Activated CD8-positive, alpha-beta T cell treated with anti-CD3 and anti-CD28 coated beads, Interleukin-2, amount 10 ng/mL, durations not matched to agents 7 days and 5 days (primary cell): ENCODE measurements at regions not wholly inside any gene's neighbourhood (a gene's known extent, or its start where the extent isn't known, plus 50 kb on each side); places are given as distances from the start of the nearest gene placed in this dataset.
A peak's percentile ranks its signal among the peaks of the same experiment; 100 is the strongest.

Experiments used
- ATAC-seq: fragments of 150-1000 bp; cut with Tn5 transposase; one replicate; pipeline ENCODE4 v1.10.0; 2021; ENCODE audit warnings: moderate library complexity
- CTCF ChIA-PET: fragments of 350-600 bp; sonication (Branson Sonifier 250); formaldehyde crosslinking; loops from one replicate; lab custom pipeline; 2021; ENCODE audit warnings: antibody characterized with exemption; lab: Charles Lee
- POLR2A ChIA-PET: fragments of 350-600 bp; sonication (Branson Sonifier 250); formaldehyde crosslinking; loops from one replicate; lab custom pipeline; 2021; ENCODE audit warnings: antibody characterized with exemption; lab: Charles Lee
- DNase-seq: peaks from one replicate; pipeline ENCODE4 v3.0.0-alpha.2; 2020
- H3K27ac Mint-ChIP-seq: one replicate; pipeline ENCODE4 v1.8.0; 2021; ENCODE audit warnings: mild to moderate bottlenecking, mixed read lengths
- H3K27me3 Mint-ChIP-seq: one replicate; pipeline ENCODE4 v1.8.0; 2021; ENCODE audit warnings: low read depth, mixed read lengths
- H3K36me3 Mint-ChIP-seq: one replicate; pipeline ENCODE4 v1.8.0; 2021; ENCODE audit warnings: low read depth, mixed read lengths
- H3K4me1 Mint-ChIP-seq: one replicate; pipeline ENCODE4 v1.8.0; 2021; ENCODE audit warnings: low read depth, mixed read lengths
- H3K4me3 Mint-ChIP-seq: one replicate; pipeline ENCODE4 v1.8.0; 2021; ENCODE audit warnings: mild to moderate bottlenecking, mixed read lengths
- H3K9me3 Mint-ChIP-seq: one replicate; pipeline ENCODE4 v1.8.0; 2022; ENCODE audit warnings: mixed read lengths; ENCODE audit not compliant: insufficient read depth

DNA sequence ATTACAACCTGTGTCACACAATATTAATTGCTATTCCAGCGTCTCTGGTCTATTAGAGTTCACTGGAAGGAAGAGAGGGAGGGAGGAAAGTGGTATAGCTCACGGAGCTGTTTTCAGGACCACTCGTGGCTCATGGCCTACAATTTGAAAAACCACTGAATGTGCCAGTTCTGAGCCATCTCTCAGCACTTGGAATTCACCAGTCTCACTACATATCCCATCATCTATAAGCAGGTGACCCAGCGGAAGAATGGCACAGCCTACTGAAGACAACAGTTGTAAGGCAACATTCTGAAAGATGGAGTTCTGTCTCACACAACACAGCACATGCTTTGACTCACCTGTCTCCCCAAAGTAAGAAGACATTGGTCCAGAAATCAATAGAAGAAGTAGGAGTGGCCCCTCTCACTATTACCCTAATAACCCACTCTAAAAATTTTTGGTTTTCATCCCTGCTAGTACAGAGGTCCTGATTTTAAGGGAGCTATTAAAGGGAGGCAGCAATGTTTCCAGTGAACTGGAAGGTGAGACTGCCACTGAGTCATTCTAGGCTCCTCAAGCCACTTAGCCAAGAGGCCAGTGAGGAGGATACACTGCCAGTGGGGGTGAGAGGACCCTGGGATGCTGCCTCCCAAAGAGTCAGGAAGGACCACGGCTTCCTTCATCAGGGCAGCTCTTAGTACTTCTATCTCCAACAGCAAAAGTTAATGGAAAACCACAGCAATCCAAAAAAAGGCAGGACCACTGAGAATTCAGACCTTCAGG lies 50.0 kb upstream of the DOCK9 start:
- H3K9me3 Mint-ChIP-seq: peaks cover 11% of the 10 kb centered on the region
- no peaks in the 10 kb centered on the region for H3K27me3 Mint-ChIP-seq
- peaks cover 54% of the 10 kb centered on the region for H3K4me1 Mint-ChIP-seq
- ATAC-seq (no peak), DNase-seq (no peak)
- no peak overlapping the region for H3K4me3 Mint-ChIP-seq
- ChIA-PET CTCF (interaction anchor here (1.0 to 2.5 kb wide), 11 partner anchors 8 to 408 kb away, joined by 3 to 21 read pairs (median 5); no protein-coding TSS in a partner anchor), POLR2A (interaction anchor here (1.1 kb wide), 1 partner anchor 153 kb away, joined by 4 read pairs; no protein-coding TSS in a partner anchor)
- H3K36me3 Mint-ChIP-seq: peaks cover 24% of the 10 kb centered on the region
- H3K27ac Mint-ChIP-seq: no peak overlapping the region

DNA sequence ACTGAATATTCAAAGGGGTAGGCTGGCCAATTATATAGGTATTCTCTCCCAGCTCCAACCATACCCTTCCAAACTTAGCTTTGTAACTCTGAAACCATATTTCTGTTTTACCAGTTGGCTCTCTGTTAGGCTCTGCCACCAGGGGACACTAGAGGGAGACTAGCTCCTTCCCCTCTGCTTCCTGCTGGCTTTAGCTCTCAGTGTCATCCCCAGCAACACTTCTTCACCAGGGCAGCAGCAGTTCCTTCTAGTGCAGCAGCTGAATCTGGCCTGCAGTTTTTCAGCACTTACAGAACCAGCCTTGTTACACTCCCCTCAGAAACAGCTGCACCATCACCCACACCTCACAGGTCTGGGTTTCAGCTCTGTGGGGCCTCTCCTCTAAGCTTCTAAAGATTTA lies 51.0 kb upstream of the DOCK9 start:
- peak; percentile 81 for ATAC-seq
- no peak overlapping the region for H3K27ac Mint-ChIP-seq

DNA sequence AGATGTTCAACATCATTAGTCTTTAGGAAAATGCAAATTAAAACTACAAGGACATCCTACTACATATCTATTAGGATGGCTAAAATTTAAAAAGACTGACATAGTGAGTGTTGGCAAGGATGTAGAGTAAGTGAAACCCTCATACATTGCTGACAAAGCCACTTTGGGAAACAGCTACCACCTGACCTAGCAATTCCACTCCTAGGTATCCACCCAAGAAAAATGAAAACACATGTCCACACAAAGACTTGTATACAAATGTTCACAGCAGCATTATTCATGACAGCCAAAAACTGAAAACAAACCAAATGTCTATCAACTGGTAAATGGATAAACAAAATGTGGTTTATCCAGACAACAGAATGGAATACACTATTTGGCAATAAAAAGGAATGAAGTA lies 51.7 kb upstream of the DOCK9 start:
- Mint-ChIP-seq H3K27me3 (no peaks in the 10 kb centered on the region), H3K27ac (no peak overlapping the region), H3K36me3 (peaks cover 29% of the 10 kb centered on the region), H3K4me3 (no peak overlapping the region), H3K4me1 (peaks cover 53% of the 10 kb centered on the region), H3K9me3 (peaks cover 11% of the 10 kb centered on the region)
- ATAC-seq: no peak
- DNase-seq: no peak
- POLR2A ChIA-PET: interaction anchor here (1.1 to 1.2 kb wide), 2 partner anchors 16 to 58 kb away, joined by 3 to 6 read pairs; no protein-coding TSS in a partner anchor
- CTCF ChIA-PET: interaction anchor here (0.6 to 2.5 kb wide), 32 partner anchors 8 to 240 kb away, joined by 3 to 21 read pairs (median 4); no protein-coding TSS in a partner anchor

More for the DNA sequence above, 51.0 kb upstream of the DOCK9 start:
- Mint-ChIP-seq H3K4me1 (peaks cover 53% of the 10 kb centered on the region), H3K4me3 (no peak overlapping the region), H3K9me3 (peaks cover 11% of the 10 kb centered on the region), H3K36me3 (peaks cover 26% of the 10 kb centered on the region), H3K27me3 (no peaks in the 10 kb centered on the region)
- DNase-seq: peak; percentile 68
- ChIA-PET POLR2A (interaction anchor here (1.1 to 1.2 kb wide), 3 partner anchors 16 to 154 kb away, joined by 3 to 6 read pairs (median 4); no protein-coding TSS in a partner anchor), CTCF (interaction anchor here (0.6 to 2.5 kb wide), 44 partner anchors 9 to 407 kb away, joined by 3 to 21 read pairs (median 4); no protein-coding TSS in a partner anchor)

DNA sequence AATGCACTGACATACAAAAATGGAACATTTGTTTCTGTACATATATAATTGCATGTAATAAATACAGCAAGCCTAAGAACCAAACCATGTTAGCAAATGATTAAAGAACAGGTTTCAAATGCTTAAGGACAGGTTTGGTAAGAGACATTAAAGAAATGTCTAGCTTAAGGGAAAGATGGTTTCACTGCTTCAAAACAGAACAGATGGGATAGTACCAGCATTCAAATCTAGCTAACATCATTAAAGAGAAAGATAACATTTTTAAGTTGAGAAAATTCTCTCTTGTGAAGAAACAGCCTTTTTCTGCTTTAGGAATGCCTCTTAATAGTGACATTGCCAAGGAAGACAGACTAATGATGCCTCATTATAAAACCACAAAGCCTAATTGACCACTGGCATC lies 52.5 kb upstream of the DOCK9 start:
- POLR2A ChIA-PET: no interaction called here
- Mint-ChIP-seq H3K4me3 (no peak overlapping the region), H3K36me3 (peaks cover 34% of the 10 kb centered on the region), H3K4me1 (peaks cover 48% of the 10 kb centered on the region), H3K27ac (no peak overlapping the region), H3K27me3 (no peaks in the 10 kb centered on the region), H3K9me3 (peaks cover 11% of the 10 kb centered on the region)
- ATAC-seq: no peak
- CTCF ChIA-PET: interaction anchor here (2.0 to 2.5 kb wide), 2 partner anchors 28 to 161 kb away, joined by 6 to 8 read pairs; no protein-coding TSS in a partner anchor
- no peak for DNase-seq

- Mint-ChIP-seq H3K27me3 (no peaks in the 10 kb centered on the region), H3K4me3 (no peak overlapping the region), H3K36me3 (peaks cover 41% of the 10 kb centered on the region), H3K4me1 (peaks cover 33% of the 10 kb centered on the region), H3K9me3 (peaks cover 11% of the 10 kb centered on the region), H3K27ac (no peak overlapping the region)
- no peak for ATAC-seq
- DNase-seq: no peak
- POLR2A ChIA-PET: no interaction called here
- CTCF ChIA-PET: interaction anchor here (2.0 kb wide), 1 partner anchor 162 kb away, joined by 8 read pairs; no protein-coding TSS in a partner anchor
Measured at GRCh38 chr13:99031832-99032231, 54.0 kb upstream of the DOCK9 start.

DNA sequence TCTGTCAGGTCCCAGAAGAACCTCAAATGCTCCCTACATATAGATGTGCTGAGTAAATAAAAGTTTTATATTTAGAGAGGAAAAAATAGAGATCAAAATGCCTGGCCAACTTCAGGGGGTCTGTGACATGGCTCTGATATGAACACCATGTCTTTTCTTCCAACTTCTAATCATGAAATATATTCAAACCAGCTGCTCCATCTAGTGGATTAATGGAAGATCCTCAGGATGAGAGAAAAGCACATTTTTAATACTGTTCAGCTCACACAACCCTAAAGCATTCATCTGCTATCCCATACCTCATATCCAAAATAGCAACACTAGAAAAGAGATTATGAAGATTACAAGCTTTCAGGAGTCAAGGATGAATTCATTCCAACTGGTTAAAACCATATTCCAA lies 56.0 kb upstream of the DOCK9 start:
- Mint-ChIP-seq H3K9me3 (peaks cover 9% of the 10 kb centered on the region), H3K36me3 (peaks cover 34% of the 10 kb centered on the region), H3K27me3 (no peaks in the 10 kb centered on the region), H3K4me1 (peaks cover 15% of the 10 kb centered on the region), H3K27ac (no peak overlapping the region), H3K4me3 (no peak overlapping the region)
- ATAC-seq (peak; percentile 39), DNase-seq (no peak)
- POLR2A ChIA-PET: no interaction called here
- CTCF ChIA-PET: interaction anchor here (0.7 to 2.3 kb wide), 12 partner anchors 9 to 232 kb away, joined by 3 to 8 read pairs (median 5); no protein-coding TSS in a partner anchor

- peaks cover 29% of the 10 kb centered on the region for H3K36me3 Mint-ChIP-seq
- no peaks in the 10 kb centered on the region for H3K27me3 Mint-ChIP-seq
- H3K4me3 Mint-ChIP-seq: no peak overlapping the region
- no peak for DNase-seq
- ATAC-seq: no peak
- ChIA-PET POLR2A (interaction anchor here (0.8 kb wide), 1 partner anchor 11 kb away, joined by 3 read pairs; no protein-coding TSS in a partner anchor), CTCF (interaction anchor here (0.7 to 2.3 kb wide), 13 partner anchors 9 to 232 kb away, joined by 3 to 8 read pairs (median 5); no protein-coding TSS in a partner anchor)
- peaks cover 4% of the 10 kb centered on the region for H3K9me3 Mint-ChIP-seq
- H3K27ac Mint-ChIP-seq: no peak overlapping the region
- peaks cover 9% of the 10 kb centered on the region for H3K4me1 Mint-ChIP-seq
Measured at GRCh38 chr13:99034333-99035085, 56.6 kb upstream of the DOCK9 start.

- Mint-ChIP-seq H3K27me3 (no peaks in the 10 kb centered on the region), H3K36me3 (peaks cover 33% of the 10 kb centered on the region), H3K9me3 (no peaks in the 10 kb centered on the region), H3K4me1 (peaks cover 8% of the 10 kb centered on the region), H3K27ac (no peak overlapping the region), H3K4me3 (no peak overlapping the region)
- no peak for DNase-seq
- ATAC-seq: no peak
- CTCF ChIA-PET: interaction anchor here (1.2 to 1.5 kb wide), 2 partner anchors 8 to 167 kb away, joined by 3 to 5 read pairs; no protein-coding TSS in a partner anchor
- POLR2A ChIA-PET: no interaction called here
Measured at GRCh38 chr13:99035715-99036114, 57.9 kb upstream of the DOCK9 start.

- H3K27me3 Mint-ChIP-seq: no peaks in the 10 kb centered on the region
- ChIA-PET CTCF (interaction anchor here (1.2 to 1.6 kb wide), 3 partner anchors 9 to 28 kb away, joined by 3 to 8 read pairs (median 5); no protein-coding TSS in a partner anchor), POLR2A (no interaction called here)
- peaks cover 36% of the 10 kb centered on the region for H3K36me3 Mint-ChIP-seq
- H3K4me3 Mint-ChIP-seq: no peak overlapping the region
- no peak overlapping the region for H3K27ac Mint-ChIP-seq
- H3K9me3 Mint-ChIP-seq: no peaks in the 10 kb centered on the region
- ATAC-seq: no peak
- no peak for DNase-seq
- peaks cover 27% of the 10 kb centered on the region for H3K4me1 Mint-ChIP-seq
Measured at GRCh38 chr13:99037756-99038155, 59.9 kb upstream of the DOCK9 start.

DNA sequence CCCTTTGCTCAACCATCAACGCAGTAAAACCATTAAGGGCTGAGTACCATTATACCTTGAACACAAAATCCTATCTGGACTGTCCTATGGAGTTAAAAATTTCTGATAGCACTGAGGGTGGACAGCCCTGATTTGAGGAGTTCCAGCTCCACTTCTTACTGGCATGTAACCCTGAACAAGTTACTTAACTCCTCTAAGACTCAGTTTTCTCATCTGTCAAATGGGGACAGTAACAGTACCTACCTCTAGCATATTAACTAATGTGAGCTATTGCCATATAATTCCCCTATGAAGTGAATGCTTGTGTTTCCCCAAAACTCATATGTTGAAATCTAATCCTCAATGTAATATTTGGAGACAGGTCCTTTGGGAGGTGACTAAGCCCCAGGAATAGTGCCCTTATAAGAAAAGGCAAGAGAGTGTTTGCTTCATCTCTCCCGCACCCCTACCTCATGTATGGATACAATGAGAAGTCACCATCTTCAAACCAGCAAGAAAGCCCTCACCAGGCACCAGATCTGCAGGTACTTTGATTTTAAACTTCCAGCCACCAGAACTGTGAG lies 61.9 kb upstream of the DOCK9 start:
- peaks cover 37% of the 10 kb centered on the region for H3K36me3 Mint-ChIP-seq
- CTCF ChIA-PET: interaction anchor here (1.2 kb wide), 1 partner anchor 11 kb away, joined by 4 read pairs; no protein-coding TSS in a partner anchor
- H3K27ac Mint-ChIP-seq: no peak overlapping the region

More for the DNA sequence above, 61.9 kb upstream of the DOCK9 start:
- peaks cover 43% of the 10 kb centered on the region for H3K4me1 Mint-ChIP-seq
- H3K4me3 Mint-ChIP-seq: no peak overlapping the region
- no peak for DNase-seq
- H3K9me3 Mint-ChIP-seq: no peaks in the 10 kb centered on the region
- no peak for ATAC-seq
- POLR2A ChIA-PET: no interaction called here
- no peaks in the 10 kb centered on the region for H3K27me3 Mint-ChIP-seq
